GM12892 (cell line): ENCODE measurements at regions not wholly inside any gene's neighbourhood (a gene's known extent, or its start where the extent isn't known, plus 50 kb on each side); places are given as distances from the start of the nearest gene placed in this dataset.

Experiments used
- POLR2A ChIP-seq: IDR thresholded peaks from 2 replicates; pipeline ENCODE4 v1.6.1; 2011; ENCODE audit warnings: low read depth, low read length, control low read depth
- POLR2AphosphoS5 ChIP-seq: IDR thresholded peaks from 2 replicates; pipeline ENCODE4 v1.6.1; 2011; ENCODE audit warnings: low read depth, low read length, control low read depth

- TF ChIP-seq POLR2A (no peak), POLR2AphosphoS5 (no peak)
Observed at GRCh38 chr5:124161266-124161665, 585.2 kb downstream of the ZNF608 start.
